ENCODE measurements at regions not wholly inside any gene's neighbourhood (a gene's known extent, or its start where the extent isn't known, plus 50 kb on each side); places are given as distances from the start of the nearest gene placed in this dataset.
"Not testable (repeated sequence)": the region's sequence is repeated elsewhere in the genome, so short reads cannot be mapped to it uniquely, and the experiment has no call there.

- DNase-seq (ENCODE audit: low read depth): no peak
These were observed 252.8 kb upstream of the NETO1 start for GRCh38 chr18:73120626-73121025.

GRCh38 chr18:73119574-73119973 lies 251.8 kb upstream of the NETO1 start:
- no peak for DNase-seq (ENCODE audit: low read depth)

- no peak for DNase-seq (ENCODE audit: low read depth)
These were observed 250.5 kb upstream of the NETO1 start for GRCh38 chr18:73118121-73118816.

GRCh38 chr18:73110307-73110706 lies 242.5 kb upstream of the NETO1 start:
- DNase-seq (ENCODE audit: low read depth): no peak

GRCh38 chr18:73101977-73102376 lies 234.2 kb upstream of the NETO1 start:
- no peak for DNase-seq (ENCODE audit: low read depth)

DNA sequence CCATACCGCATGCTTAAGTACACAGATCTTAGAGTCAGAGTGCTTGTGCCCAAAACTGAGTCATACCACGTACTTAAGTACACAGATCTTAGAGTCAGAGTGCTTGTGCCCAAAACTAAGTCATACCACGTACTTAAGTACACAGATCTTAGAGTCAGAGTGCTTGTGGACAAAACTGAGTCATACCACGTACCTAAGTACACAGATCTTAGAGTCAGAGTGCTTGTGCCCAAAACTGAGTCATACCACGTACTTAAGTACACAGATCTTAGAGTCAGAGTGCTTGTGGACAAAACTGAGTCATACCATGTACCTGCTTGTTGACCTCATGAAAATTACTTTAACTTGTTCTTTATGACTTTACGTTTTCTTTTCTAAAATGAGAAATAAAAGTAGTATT lies 233.7 kb upstream of the NETO1 start:
- not testable (repeated sequence) for DNase-seq (ENCODE audit: low read depth)

- DNase-seq (ENCODE audit: low read depth): no peak
These were observed 232.0 kb upstream of the NETO1 start for GRCh38 chr18:73099759-73100158.

DNA sequence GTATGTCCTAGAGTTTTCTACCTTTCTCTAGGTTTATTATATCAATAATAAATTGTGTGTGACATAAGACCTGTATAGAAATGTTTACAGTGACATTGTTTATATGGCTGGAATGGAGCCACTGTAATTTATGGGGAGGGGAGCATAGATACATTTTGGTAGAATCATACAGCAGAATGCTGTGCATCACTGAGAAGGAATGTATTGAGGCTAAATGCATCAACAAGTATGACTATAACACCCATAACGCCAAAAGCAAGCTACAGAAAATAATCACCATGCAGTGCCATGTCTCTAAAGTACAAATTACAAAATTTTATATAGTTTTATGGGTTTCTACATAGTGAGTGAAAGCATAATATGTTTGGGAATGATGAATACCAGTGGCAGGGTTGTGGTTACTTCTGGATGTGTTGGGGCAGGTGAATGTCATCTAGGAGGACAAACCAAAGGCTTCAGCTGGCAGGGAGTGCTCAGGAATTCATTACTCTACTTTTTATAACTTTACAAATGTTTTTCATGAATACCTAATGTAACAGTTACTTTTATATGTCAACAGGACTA lies 226.0 kb upstream of the NETO1 start:
- DNase-seq (ENCODE audit: low read depth): no peak

DNA sequence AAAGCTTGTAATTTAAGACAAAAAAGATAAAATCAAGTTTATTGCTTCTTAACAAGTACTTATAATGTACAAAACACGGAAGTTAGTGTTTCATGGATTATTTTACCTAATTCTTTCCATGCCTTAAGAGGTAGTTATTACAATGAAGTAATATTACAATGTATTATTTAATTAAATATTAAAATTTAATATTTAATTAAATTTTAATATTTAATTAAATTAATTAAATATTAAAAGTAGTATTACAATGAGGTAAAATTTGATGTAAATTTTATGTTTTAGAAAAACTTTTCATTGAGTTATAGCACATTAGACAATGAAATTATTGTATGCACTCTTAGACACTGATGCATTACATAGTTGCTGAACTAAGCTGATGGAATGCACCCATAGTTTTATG lies 220.7 kb upstream of the NETO1 start:
- DNase-seq (ENCODE audit: low read depth): no peak

DNA sequence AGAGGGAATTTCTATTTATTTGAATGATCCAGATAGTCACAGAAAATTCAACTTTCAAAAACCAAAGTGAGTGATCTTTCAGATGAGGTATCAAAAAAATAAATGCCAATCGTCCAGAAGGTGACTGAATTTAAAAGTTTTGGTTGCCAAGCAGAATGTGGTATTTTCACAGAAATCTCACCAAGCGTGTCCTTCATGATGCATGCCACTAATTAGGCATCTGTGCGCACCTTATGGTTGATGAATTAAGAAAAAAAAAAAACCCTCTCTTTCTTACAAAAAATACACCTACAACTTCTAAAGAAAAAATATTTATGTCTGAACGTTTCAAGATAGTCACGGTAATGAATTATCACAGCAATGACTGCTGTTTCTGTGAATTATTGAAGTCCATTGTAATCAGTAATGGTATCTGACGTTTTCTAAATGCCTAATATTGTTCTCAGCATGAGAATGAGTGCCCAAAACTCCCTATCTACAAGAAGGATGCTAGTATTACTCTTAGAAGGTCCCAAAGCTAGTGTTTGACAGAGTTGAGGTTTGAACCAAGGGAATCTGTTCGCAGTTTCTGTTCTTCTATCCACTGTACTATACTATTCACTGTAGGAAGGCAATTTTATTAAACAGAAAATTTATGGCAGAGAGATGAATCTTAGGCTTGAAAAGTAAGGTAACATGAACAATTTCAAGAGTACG lies 219.6 kb upstream of the NETO1 start:
- DNase-seq (ENCODE audit: low read depth): no peak

DNA sequence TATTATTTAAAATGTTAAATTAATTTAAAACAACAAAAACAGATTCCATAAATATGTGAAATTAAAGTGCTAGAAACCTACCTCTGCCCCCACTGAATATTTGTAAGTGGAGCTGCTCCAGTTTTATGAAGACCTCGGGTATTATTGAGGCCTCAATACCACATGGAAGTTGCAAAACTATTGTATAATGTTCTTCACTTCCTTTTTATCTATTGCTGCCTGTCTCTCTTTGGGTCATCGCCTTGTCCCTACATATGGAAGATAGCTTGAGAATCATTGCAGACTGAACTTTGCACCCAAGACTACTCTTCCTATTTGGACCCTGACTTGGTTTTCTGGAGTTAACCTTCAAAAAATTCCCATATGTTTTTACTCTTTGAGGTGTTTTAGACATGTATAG lies 212.1 kb upstream of the NETO1 start:
- no peak for DNase-seq (ENCODE audit: low read depth)

- no peak for DNase-seq (ENCODE audit: low read depth)
These were observed 193.0 kb upstream of the NETO1 start for GRCh38 chr18:73060666-73061288.

DNA sequence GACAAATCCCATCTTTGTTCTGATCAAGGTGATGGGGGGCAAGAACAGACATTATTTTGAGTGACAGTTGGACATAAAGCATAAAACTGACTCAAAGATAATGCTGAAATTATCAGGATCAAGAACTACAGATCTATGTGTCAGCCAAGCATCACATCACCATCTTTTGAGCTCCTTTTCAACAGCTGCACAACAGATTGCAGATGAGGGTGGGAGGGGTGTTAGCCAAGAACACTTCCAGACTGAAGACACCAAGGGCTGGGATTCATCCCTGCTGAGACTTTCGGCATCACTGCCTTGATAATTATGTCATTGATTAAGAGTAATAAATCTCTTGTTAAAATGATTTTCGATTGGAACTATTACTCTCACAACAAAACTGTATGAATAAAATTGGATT lies 191.5 kb upstream of the NETO1 start:
- no peak for DNase-seq (ENCODE audit: low read depth)

DNA sequence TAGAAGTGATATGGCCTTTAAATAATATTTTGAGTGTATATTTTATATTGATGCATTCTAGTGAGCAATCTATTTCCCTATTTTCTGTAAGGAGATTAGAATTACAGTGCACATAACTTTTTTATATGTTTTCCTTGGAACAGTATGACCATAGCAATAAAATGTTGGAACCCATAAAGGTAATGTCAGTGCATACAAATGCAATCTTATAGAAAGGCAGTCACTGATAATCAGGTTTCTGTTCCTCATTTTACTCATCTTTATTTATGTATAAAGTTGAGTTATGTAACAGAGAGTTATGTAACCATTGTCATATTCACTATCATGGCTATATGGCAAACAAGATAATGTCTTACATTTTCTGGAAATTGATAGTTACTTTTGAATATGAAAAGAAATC lies 179.9 kb upstream of the NETO1 start:
- no peak for DNase-seq (ENCODE audit: low read depth)

DNA sequence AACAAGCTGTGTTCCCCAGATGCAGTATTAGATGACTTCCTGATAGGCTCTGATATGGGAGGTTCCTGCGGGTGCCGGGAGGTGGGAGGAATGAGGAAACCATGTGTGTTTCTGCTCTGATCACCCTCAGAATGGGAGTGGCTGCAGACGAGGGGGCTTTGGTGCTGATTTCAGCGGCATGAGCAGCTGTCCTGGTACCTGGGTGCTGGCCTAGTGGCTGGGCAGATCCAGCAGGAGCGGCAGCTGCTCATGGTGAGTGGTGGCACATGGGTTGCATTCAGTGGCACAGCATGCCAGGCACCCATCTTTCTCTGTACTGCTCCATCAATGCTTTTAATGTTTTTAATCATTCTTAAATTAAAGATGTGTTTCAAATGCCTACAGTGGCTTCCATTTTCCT lies 177.2 kb upstream of the NETO1 start:
- DNase-seq (ENCODE audit: low read depth): no peak

DNA sequence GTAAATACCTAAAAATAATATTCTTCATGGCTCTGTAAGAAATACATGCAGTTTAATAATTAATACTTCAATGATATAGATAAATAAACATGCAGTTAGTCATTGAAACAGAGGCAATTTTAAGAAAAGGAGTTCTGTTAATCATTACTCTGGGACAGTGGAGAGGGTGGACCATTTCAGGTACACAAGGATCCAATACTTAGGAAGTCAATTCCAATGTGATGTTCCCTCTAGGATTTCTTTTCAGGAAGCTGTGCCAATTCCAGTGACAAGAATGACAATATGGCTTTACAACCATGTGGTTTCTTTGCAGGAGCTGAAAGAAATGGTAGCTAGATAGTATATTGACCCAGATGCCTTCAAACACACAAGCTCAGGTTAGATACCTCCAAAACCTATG lies 175.8 kb upstream of the NETO1 start:
- no peak for DNase-seq (ENCODE audit: low read depth)

DNA sequence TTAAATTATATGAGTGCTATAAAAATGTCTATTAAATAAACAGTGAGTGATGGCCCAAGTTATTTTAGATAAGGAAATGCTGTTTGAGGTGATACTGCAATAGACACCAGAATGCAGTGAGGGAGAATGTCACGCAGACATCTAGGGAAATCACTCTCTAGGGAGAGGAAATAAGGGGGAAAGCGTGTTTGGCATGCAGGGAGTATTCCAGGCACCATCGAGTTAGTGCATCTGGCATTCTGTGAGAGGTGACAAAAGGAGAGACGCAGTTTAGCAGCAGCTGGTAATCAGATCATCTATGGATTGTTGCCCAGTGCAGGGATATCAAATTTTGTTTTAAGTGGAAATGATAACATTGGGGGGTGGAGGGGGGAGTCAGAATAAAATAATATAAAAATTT lies 175.4 kb upstream of the NETO1 start:
- no peak for DNase-seq (ENCODE audit: low read depth)

DNA sequence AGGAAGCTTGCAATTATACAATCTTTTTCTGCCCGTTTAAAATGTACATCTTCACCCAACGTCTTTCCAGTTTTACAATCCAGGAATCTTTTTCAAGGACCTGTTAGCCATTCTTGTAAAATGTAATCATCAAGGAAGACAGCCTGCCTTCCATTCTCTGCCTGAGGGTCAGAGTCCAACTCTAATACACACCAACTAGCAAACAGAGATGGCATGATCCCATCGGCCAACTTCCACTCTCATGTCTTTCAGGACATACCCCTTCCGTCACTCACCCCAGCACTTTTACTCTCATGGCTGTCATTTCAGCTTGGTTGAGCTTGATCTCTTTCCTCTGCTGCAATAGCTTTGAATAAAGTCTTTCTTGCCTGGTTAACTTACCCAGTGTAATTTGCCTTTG lies 172.5 kb upstream of the NETO1 start:
- no peak for DNase-seq (ENCODE audit: low read depth)

GRCh38 chr18:73038336-73038735 lies 170.5 kb upstream of the NETO1 start:
- no peak for DNase-seq (ENCODE audit: low read depth)

DNA sequence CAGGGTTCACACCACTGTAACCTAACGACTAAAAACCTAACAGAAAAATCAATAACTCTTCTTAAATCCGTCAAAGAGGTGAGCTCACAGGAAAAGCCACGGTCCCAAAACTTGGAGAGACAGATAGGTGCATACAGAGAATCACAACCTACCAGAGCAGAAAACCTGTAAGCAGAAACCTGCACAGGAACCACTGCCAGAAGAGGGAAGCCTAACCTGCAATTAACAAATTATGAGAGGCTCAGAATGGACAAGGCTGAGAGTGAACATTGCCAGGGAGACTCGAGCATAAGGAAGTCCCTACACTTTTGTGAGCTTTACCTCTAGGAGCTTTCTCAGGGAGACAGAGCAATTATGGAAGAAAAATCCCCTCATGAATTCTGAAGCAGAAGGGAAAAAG lies 156.2 kb upstream of the NETO1 start:
- no peak for DNase-seq (ENCODE audit: low read depth)

GRCh38 chr18:73009691-73010090 lies 141.9 kb upstream of the NETO1 start:
- no peak for DNase-seq (ENCODE audit: low read depth)

DNA sequence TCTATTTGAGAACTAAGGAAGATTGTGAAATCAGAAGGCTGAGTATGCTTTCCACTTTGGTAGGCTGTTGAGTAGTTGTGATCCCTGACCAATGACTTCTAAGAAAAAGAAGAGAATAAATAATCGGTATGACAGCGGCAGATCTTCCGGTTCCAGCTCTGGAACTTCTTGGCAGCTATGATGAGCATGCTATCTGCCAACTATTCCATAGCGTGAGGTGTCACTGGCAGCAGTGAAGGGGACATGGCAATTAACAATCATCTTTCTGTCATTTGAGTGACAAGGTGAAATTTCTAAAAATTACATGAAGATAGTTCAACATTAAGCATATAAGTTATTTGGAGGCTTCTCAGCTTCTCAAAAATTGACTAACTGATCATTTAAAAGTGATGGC lies 140.1 kb upstream of the NETO1 start:
- DNase-seq (ENCODE audit: low read depth): no peak

Data from LHCN-M2 (cell line).